ENCODE measurements at regions not wholly inside any gene's neighbourhood (a gene's known extent, or its start where the extent isn't known, plus 50 kb on each side); places are given as distances from the start of the nearest gene placed in this dataset.

- no peak for DNase-seq
- no peak overlapping the region for H3K4me3 Mint-ChIP-seq
- no peak overlapping the region for H3K27ac Mint-ChIP-seq
- no peaks in the 10 kb centered on the region for H3K36me3 Mint-ChIP-seq (ENCODE audit: low read depth)
- H3K9me3 Mint-ChIP-seq, result no peaks in the 10 kb centered on the region
- TF ChIP-seq CTCF (IDR thresholded peaks at IDR 0.05), result no peak
- H3K27me3 Mint-ChIP-seq (ENCODE audit: insufficient read depth), result no peaks in the 10 kb centered on the region; the same call in 1 of the 2 replicates
- no peaks in the 10 kb centered on the region for H3K4me1 Mint-ChIP-seq (ENCODE audit: low read depth)
Measured at GRCh38 chr4:110754716-110755115, 131.8 kb upstream of the PITX2 start.

DNA sequence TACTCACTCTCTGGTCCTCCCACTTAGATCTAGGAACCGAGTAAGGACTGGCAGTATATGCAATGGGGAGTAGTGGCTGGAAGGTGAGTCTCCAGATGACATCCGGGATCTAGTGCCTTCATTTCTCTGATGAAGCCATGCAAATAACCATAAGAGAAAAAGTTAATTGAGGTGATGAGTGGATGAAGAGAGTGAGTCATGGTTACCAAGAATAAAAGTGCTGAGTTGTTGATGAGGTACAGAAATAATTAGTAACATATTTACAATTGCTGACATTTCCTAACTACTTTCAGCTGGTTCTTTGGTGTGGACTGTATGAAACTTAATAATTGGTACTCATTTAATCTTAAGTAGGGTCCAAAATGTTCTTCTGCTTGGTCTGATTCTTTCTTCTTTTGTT, 146.7 kb upstream of the PITX2 start:
- H3K9me3 Mint-ChIP-seq, result no peaks in the 10 kb centered on the region
- H3K27me3 Mint-ChIP-seq (ENCODE audit: insufficient read depth), result no peaks in the 10 kb centered on the region; the same call in 1 of the 2 replicates
- no peak for DNase-seq
- peaks cover 29% of the 10 kb centered on the region for H3K4me1 Mint-ChIP-seq (ENCODE audit: low read depth)
- no peak for TF ChIP-seq CTCF (IDR thresholded peaks at IDR 0.05)
- H3K4me3 Mint-ChIP-seq, result no peak overlapping the region
- no peak overlapping the region for H3K27ac Mint-ChIP-seq
- H3K36me3 Mint-ChIP-seq (ENCODE audit: low read depth), result no peaks in the 10 kb centered on the region

DNA sequence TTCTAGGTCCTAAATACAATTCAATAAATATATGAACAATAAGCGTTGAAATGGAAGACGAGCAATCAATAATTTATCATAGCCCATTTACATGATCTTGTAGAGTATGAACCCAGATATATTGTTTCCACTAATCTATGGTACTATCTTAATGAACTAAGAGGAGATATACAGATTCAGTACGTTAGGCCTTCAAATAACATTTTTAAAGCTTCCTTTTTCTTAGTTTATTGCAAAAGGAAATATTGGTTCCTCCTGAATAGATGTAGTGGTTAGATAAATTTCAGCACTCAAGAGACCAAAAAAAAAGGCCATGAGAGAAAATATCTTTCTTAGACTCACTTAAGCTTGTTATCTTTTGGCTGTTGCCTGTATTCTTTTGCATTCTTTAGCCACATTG, 147.5 kb upstream of the PITX2 start:
- no peak for DNase-seq
- Mint-ChIP-seq H3K9me3 (no peaks in the 10 kb centered on the region), H3K27ac (no peak overlapping the region), H3K4me1 (ENCODE audit: low read depth) (peaks cover 30% of the 10 kb centered on the region), H3K27me3 (ENCODE audit: insufficient read depth) (no peaks in the 10 kb centered on the region; the same call in 1 of the 2 replicates), H3K36me3 (ENCODE audit: low read depth) (no peaks in the 10 kb centered on the region), H3K4me3 (no peak overlapping the region)
- no peak for TF ChIP-seq CTCF (IDR thresholded peaks at IDR 0.05)

DNA sequence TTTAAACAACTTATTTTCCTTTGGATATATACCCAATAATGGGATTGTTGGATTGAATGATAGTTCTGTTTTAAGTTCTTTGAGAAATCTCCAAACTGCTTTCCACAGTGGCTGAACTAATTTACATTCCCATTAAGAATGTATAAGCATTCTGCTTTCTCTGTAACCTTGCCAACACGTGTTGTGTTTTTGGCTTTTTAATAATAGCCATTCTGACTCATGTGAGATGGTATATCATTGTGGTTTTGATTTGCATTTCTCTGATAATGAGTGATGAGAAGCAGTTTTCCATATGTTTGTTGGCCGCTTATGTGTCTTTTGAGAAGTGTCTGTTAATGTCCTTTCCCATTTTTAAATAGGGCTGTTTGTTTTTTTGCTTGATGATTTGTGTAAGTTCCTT, 155.6 kb upstream of the PITX2 start:
- Mint-ChIP-seq H3K4me1 (ENCODE audit: low read depth) (peaks cover 30% of the 10 kb centered on the region), H3K27ac (peak overlapping the region; percentile 36), H3K36me3 (ENCODE audit: low read depth) (peaks cover 7% of the 10 kb centered on the region; the same call in 1 of the 2 replicates), H3K9me3 (no peaks in the 10 kb centered on the region), H3K4me3 (no peak overlapping the region), H3K27me3 (ENCODE audit: insufficient read depth) (no peaks in the 10 kb centered on the region)
- peak; percentile 74 for DNase-seq
- no peak for TF ChIP-seq CTCF (IDR thresholded peaks at IDR 0.05)

GRCh38 chr4:110780538-110780937, 157.7 kb upstream of the PITX2 start:
- Mint-ChIP-seq H3K4me3 (no peak overlapping the region), H3K9me3 (no peaks in the 10 kb centered on the region), H3K36me3 (ENCODE audit: low read depth) (peaks cover 7% of the 10 kb centered on the region; the same call in 1 of the 2 replicates), H3K27me3 (ENCODE audit: insufficient read depth) (no peaks in the 10 kb centered on the region), H3K4me1 (ENCODE audit: low read depth) (peaks cover 36% of the 10 kb centered on the region), H3K27ac (no peak overlapping the region)
- DNase-seq, result no peak
- TF ChIP-seq CTCF (IDR thresholded peaks at IDR 0.05), result no peak

DNA sequence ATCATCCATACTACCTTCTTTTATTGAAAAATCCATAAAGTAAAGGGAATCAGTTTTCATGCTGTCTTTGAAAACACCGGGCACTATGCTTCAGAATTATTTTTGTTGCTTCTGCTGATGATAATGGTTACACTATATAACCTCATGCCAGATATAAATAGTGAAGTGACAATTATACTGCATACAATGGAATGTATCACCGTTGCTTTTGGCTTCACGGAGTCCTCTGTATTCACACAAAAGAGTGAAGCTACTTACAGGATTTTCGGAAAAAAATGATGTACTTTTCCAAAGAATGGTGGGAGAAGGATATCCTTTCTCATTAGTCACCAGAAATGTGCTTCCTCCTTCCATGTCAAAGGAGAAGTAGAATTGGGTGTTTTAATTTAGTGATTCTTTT, 159.1 kb upstream of the PITX2 start:
- Mint-ChIP-seq H3K4me1 (ENCODE audit: low read depth) (peaks cover 46% of the 10 kb centered on the region), H3K36me3 (ENCODE audit: low read depth) (peaks cover 7% of the 10 kb centered on the region; the same call in 1 of the 2 replicates), H3K4me3 (no peak overlapping the region), H3K27ac (no peak overlapping the region), H3K9me3 (no peaks in the 10 kb centered on the region), H3K27me3 (ENCODE audit: insufficient read depth) (no peaks in the 10 kb centered on the region)
- DNase-seq, result no peak
- no peak for TF ChIP-seq CTCF (IDR thresholded peaks at IDR 0.05)
